CD4-positive, alpha-beta memory T cell (primary cell): ENCODE measurements at regions not wholly inside any gene's neighbourhood (a gene's known extent, or its start where the extent isn't known, plus 50 kb on each side); places are given as distances from the start of the nearest gene placed in this dataset.

Experiments used
- CTCF ChIA-PET: fragments of 350-600 bp; sonication (Branson Sonifier 250); formaldehyde crosslinking; loops from one replicate; lab custom pipeline; 2021; ENCODE audit warnings: inconsistent platforms; ENCODE audit not compliant: partially characterized antibody; lab: Charles Lee
- POLR2A ChIA-PET: fragments of 350-600 bp; sonication (Branson Sonifier 250); formaldehyde crosslinking; loops from one replicate; lab custom pipeline; 2021; ENCODE audit not compliant: partially characterized antibody; lab: Charles Lee
- DNase-seq, 5 donors: peaks; one replicate each; pipeline versions ENCODE4 v3.0.0 to v3.0.0-alpha.2; 2020 to 2022; ENCODE audit warnings: mixed read lengths in 1 of 5
- H3K27ac ChIP-seq: one replicate; pipeline ENCODE4 v1.7.0; 2013; ENCODE audit warnings: low read depth, low read length
- H3K27me3 ChIP-seq: 2 replicates; pipeline ENCODE4 v1.7.0; 2013; ENCODE audit warnings: mild to moderate bottlenecking, low read length, moderate library complexity; ENCODE audit not compliant: insufficient read depth
- H3K36me3 ChIP-seq: 2 replicates; pipeline ENCODE4 v1.7.0; 2013; ENCODE audit warnings: mild to moderate bottlenecking, low read length, moderate library complexity; ENCODE audit not compliant: insufficient read depth
- H3K4me1 ChIP-seq: 2 replicates; pipeline ENCODE4 v1.7.0; 2013; ENCODE audit warnings: mild to moderate bottlenecking, low read length, moderate library complexity; ENCODE audit not compliant: insufficient read depth
- H3K4me3 ChIP-seq, 2 donors: one replicate each; pipeline ENCODE4 v1.7.0; 2013; ENCODE audit warnings: low read length in 2 of 2, mild to moderate bottlenecking in 1 of 2
- H3K9me3 ChIP-seq, 2 donors: one replicate each; pipeline ENCODE4 v1.7.0; 2013; ENCODE audit warnings: low read length in 2 of 2, control low read depth in 1 of 2; ENCODE audit not compliant: control insufficient read depth in 1 of 2
- H3K27ac Mint-ChIP-seq, 7 donors: one replicate each; pipeline ENCODE4 v1.8.0; 2020 to 2021; ENCODE audit warnings: mixed read lengths in 7 of 7, mild to moderate bottlenecking in 6 of 7, inconsistent platforms in 3 of 7, moderate library complexity in 3 of 7
- H3K27me3 Mint-ChIP-seq, 2 donors: one replicate each; pipeline ENCODE4 v1.8.0; 2020 to 2021; ENCODE audit warnings: mixed read lengths in 2 of 2
- H3K36me3 Mint-ChIP-seq, 2 donors: one replicate each; pipeline ENCODE4 v1.8.0; 2020 to 2021; ENCODE audit warnings: mixed read lengths in 2 of 2, inconsistent platforms in 1 of 2, mild to moderate bottlenecking in 1 of 2
- H3K4me1 Mint-ChIP-seq, 4 donors: one replicate each; pipeline ENCODE4 v1.8.0; 2020 to 2021; ENCODE audit warnings: mixed read lengths in 4 of 4, mild to moderate bottlenecking in 1 of 4
- H3K4me3 Mint-ChIP-seq, 8 donors: one replicate each; pipeline ENCODE4 v1.8.0; 2020 to 2021; ENCODE audit warnings: mixed read lengths in 8 of 8, mild to moderate bottlenecking in 7 of 8, moderate library complexity in 6 of 8, inconsistent platforms in 3 of 8
- H3K9me3 Mint-ChIP-seq, 8 donors: one replicate each; pipeline ENCODE4 v1.8.0; 2020 to 2021; ENCODE audit warnings: mixed read lengths in 8 of 8, mild to moderate bottlenecking in 5 of 8, inconsistent platforms in 3 of 8, moderate library complexity in 1 of 8
- intact Hi-C: fragments of 100-400 bp; cut with micrococcal nuclease; formaldehyde crosslinking; loops from one replicate; pipeline ENCODE4 v1.15.1; 2023

GRCh38 chr15:35928847-35929246 lies 382.9 kb upstream of the DPH6 start:
- H3K4me3 Mint-ChIP-seq: no peak overlapping the region
- Histone ChIP-seq H3K27ac (no peak overlapping the region), H3K36me3 (no peaks in the 10 kb centered on the region), H3K4me3 (no peak overlapping the region), H3K9me3 (no peaks in the 10 kb centered on the region), H3K4me1 (no peaks in the 10 kb centered on the region), H3K27me3 (no peaks in the 10 kb centered on the region)
- H3K36me3 Mint-ChIP-seq: no peaks in the 10 kb centered on the region
- POLR2A ChIA-PET: no interaction called here
- no peak for DNase-seq
- intact Hi-C loops: no loop called here
- H3K9me3 Mint-ChIP-seq: peaks cover 0 to 3% (median 0%) of the 10 kb centered on the region in 8 donors
- CTCF ChIA-PET: no interaction called here
- H3K4me1 Mint-ChIP-seq: no peaks in the 10 kb centered on the region
- no peak overlapping the region for H3K27ac Mint-ChIP-seq
- H3K27me3 Mint-ChIP-seq: no peaks in the 10 kb centered on the region

DNA sequence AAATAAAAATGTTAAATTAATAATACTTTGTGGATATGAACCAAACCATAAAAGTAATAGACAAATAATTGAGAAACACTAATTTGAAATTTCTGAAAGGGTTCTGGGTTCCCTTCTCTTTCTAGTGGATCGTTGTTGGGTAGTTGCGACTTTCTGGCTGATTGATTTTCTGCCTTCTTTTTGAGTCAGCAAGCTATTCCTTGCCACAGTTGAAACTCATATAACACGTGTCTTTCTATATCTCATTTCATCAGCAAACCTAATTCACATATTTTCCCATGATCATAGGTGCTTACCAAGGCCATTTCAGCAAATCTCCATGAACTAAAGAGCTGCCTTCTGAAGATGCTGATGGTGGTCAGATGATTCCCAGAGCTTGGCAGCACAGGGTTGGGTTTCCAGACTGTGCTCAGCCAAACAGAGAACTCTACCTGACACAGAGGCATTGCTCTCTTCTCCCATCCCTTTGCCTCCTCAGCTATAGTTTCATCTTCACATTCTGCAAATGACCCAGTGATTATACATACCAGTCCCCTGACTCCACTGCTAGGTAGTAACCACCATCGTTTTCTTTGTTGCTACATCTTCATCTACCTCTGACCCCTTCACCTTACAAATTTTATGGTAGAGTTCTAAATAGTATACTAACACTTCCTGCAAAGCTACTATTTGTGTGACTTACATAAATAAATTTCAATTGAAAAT lies 383.9 kb upstream of the DPH6 start:
- CTCF ChIA-PET: no interaction called here
- no peaks in the 10 kb centered on the region for H3K4me1 Mint-ChIP-seq
- Histone ChIP-seq H3K36me3 (no peaks in the 10 kb centered on the region), H3K4me3 (no peak overlapping the region), H3K27me3 (no peaks in the 10 kb centered on the region), H3K9me3 (no peaks in the 10 kb centered on the region), H3K27ac (no peak overlapping the region), H3K4me1 (no peaks in the 10 kb centered on the region)
- intact Hi-C loops: no loop called here
- no peak overlapping the region for H3K27ac Mint-ChIP-seq
- H3K27me3 Mint-ChIP-seq: no peaks in the 10 kb centered on the region
- no peak overlapping the region for H3K4me3 Mint-ChIP-seq
- POLR2A ChIA-PET: no interaction called here
- H3K9me3 Mint-ChIP-seq: peaks cover 0 to 2% (median 0%) of the 10 kb centered on the region in 8 donors
- DNase-seq: no peak
- H3K36me3 Mint-ChIP-seq: no peaks in the 10 kb centered on the region

DNA sequence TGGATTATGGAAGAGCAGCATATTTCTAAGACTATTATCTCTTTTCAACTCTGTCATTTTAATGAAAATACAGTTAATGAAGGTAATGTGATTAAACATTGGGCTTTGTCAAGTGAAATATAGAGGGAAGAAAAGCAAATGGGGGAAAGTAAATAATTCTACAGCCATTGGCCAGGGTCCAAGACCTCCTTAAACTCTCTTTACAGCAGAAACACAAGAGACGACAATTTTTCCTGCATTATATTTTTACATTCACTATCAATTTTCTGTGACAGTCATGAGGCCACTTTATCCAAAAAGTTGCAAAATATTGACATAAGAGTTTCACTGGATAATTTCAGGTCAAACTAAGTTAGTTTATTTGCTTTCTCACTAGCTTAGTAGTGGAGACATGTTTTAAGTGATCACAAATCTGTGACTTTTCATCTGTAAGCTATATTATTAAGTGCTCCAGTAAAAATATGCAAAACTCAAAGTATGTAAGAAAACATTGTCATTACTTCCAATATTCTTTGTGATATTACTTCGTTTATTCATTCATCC lies 385.9 kb upstream of the DPH6 start:
- Mint-ChIP-seq H3K27me3 (no peaks in the 10 kb centered on the region), H3K27ac (no peak overlapping the region), H3K4me1 (no peaks in the 10 kb centered on the region), H3K4me3 (no peak overlapping the region), H3K9me3 (no peaks in the 10 kb centered on the region), H3K36me3 (no peaks in the 10 kb centered on the region)
- no peak for DNase-seq
- POLR2A ChIA-PET: no interaction called here
- H3K36me3 ChIP-seq: no peaks in the 10 kb centered on the region
- CTCF ChIA-PET: no interaction called here
- intact Hi-C loops: no loop called here
- no peaks in the 10 kb centered on the region for H3K4me1 ChIP-seq
- no peaks in the 10 kb centered on the region for H3K27me3 ChIP-seq
- no peaks in the 10 kb centered on the region for H3K9me3 ChIP-seq
- H3K27ac ChIP-seq: no peak overlapping the region
- no peak overlapping the region for H3K4me3 ChIP-seq

DNA sequence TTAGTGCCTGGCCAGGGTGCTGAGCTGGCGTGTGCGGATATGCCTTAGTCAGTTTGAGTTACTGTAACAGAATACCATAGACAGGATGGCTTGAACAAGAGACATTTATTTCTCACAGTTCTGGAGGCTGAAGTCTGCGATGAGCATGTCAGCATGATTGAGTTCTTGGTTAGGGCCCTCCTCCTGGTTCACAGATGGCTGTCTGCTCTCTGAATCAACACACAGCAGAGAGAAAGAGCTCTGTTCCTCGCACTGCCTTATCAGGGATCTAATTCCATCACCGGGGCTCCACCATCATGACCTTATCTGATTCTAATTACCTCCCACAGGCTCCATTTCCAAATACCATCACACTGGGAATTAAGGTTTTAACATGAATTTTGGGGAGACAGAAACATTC lies 386.6 kb upstream of the DPH6 start:
- Histone ChIP-seq H3K36me3 (no peaks in the 10 kb centered on the region), H3K27ac (no peak overlapping the region), H3K4me3 (no peak overlapping the region), H3K27me3 (no peaks in the 10 kb centered on the region), H3K9me3 (no peaks in the 10 kb centered on the region), H3K4me1 (no peaks in the 10 kb centered on the region)
- POLR2A ChIA-PET: no interaction called here
- no peak for DNase-seq
- Mint-ChIP-seq H3K27ac (no peak overlapping the region), H3K9me3 (no peaks in the 10 kb centered on the region), H3K4me1 (no peaks in the 10 kb centered on the region), H3K4me3 (no peak overlapping the region), H3K27me3 (no peaks in the 10 kb centered on the region), H3K36me3 (no peaks in the 10 kb centered on the region)
- CTCF ChIA-PET: no interaction called here
- intact Hi-C loops: no loop called here

- Mint-ChIP-seq H3K4me1 (no peaks in the 10 kb centered on the region), H3K4me3 (no peak overlapping the region), H3K9me3 (no peaks in the 10 kb centered on the region), H3K36me3 (no peaks in the 10 kb centered on the region), H3K27me3 (no peaks in the 10 kb centered on the region), H3K27ac (no peak overlapping the region)
- H3K9me3 ChIP-seq: no peaks in the 10 kb centered on the region
- H3K36me3 ChIP-seq: no peaks in the 10 kb centered on the region
- no peak overlapping the region for H3K4me3 ChIP-seq
- DNase-seq: no peak
- no peaks in the 10 kb centered on the region for H3K27me3 ChIP-seq
- intact Hi-C loops: no loop called here
- ChIA-PET CTCF (no interaction called here), POLR2A (no interaction called here)
- no peaks in the 10 kb centered on the region for H3K4me1 ChIP-seq
- H3K27ac ChIP-seq: no peak overlapping the region
These were observed 387.6 kb upstream of the DPH6 start for GRCh38 chr15:35933531-35933930.

DNA sequence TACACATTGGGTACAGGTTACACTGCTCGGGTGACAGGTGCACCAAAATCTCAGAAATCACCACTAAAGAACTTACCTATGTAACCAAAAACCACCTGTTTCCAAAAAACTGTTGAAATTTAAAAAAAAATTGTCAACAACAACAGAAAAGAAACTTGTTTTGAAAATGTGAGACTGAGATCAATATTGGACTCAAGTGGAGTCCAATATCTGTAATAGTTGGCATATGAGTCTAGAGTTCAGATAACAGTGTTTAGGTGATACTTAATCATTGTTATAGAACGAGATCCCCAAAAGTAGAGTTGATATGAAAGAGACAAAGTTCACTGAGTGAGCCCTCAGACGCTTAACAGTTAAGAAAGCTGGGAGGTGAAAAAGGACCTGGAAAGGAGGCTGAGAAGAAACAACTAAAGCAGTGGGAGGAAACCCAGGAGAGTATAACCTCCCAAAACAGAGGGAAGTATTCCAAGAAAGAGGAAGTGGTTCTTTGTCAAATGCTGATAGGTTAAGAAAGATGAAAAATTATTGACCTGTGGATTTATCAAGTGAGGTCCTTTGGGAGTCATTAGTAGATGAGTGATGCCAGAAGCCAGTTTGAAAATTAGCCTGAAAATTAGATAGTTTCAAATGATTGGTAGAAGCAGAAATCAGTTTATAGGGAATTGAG lies 388.6 kb upstream of the DPH6 start:
- Mint-ChIP-seq H3K9me3 (no peaks in the 10 kb centered on the region), H3K27ac (no peak overlapping the region), H3K27me3 (no peaks in the 10 kb centered on the region), H3K4me3 (no peak overlapping the region), H3K4me1 (no peaks in the 10 kb centered on the region), H3K36me3 (no peaks in the 10 kb centered on the region)
- ChIA-PET POLR2A (no interaction called here), CTCF (no interaction called here)
- Histone ChIP-seq H3K9me3 (no peaks in the 10 kb centered on the region), H3K4me1 (no peaks in the 10 kb centered on the region), H3K27me3 (no peaks in the 10 kb centered on the region), H3K36me3 (no peaks in the 10 kb centered on the region), H3K4me3 (no peak overlapping the region), H3K27ac (no peak overlapping the region)
- DNase-seq: no peak
- intact Hi-C loops: no loop called here

GRCh38 chr15:35936284-35936683 lies 390.3 kb upstream of the DPH6 start:
- H3K4me3 ChIP-seq: no peak overlapping the region
- ChIA-PET POLR2A (no interaction called here), CTCF (no interaction called here)
- H3K36me3 Mint-ChIP-seq: no peaks in the 10 kb centered on the region
- H3K4me1 ChIP-seq: no peaks in the 10 kb centered on the region
- H3K27me3 Mint-ChIP-seq: no peaks in the 10 kb centered on the region
- intact Hi-C loops: no loop called here
- no peaks in the 10 kb centered on the region for H3K9me3 Mint-ChIP-seq
- H3K9me3 ChIP-seq: no peaks in the 10 kb centered on the region
- no peak for DNase-seq
- H3K27me3 ChIP-seq: no peaks in the 10 kb centered on the region
- no peak overlapping the region for H3K4me3 Mint-ChIP-seq
- no peaks in the 10 kb centered on the region for H3K4me1 Mint-ChIP-seq
- H3K27ac ChIP-seq: no peak overlapping the region
- no peak overlapping the region for H3K27ac Mint-ChIP-seq
- no peaks in the 10 kb centered on the region for H3K36me3 ChIP-seq
